ENCODE measurements at regions not wholly inside any gene's neighbourhood (a gene's known extent, or its start where the extent isn't known, plus 50 kb on each side); places are given as distances from the start of the nearest gene placed in this dataset.

DNA sequence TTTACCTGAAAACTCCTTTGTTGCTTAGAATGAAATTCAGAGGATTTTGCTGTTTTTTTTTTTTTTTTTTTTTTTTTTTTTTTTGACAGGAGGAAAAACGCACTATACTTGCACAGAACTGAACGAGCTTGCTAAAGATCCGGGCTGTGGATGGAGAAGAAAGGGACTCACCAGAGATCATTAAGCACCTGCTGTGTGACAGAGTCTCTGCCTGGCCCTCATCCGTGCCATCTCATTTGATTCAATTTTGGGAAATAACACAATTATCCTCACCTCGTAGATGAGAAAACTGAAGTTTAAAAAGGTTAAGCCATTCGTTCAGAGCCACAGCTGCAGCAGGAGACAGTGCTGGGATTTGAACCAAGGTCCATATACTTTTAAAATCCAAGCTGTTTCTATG, 775.4 kb upstream of the ID2 start:
- no peak for DNase-seq

DNA sequence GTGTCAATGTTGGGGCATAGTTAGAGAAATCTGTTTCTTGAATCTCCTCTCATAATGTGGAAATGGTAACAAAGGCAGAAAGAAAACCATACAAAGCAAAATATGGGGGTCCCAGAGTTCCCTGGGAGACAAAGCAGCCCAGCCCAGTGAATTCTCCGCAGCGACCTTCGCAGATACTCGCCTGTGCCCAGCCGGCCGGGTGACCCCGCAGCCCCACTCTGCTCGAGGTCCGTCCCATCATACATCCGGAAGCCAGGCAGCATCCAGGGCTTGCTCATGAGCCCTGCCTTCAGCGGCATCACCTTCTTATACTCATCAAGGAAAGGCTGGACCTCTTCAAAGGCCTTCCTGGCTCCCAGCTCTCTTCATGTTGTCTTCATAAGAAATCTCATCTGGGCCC, 774.8 kb upstream of the ID2 start:
- no peak for DNase-seq

DNA sequence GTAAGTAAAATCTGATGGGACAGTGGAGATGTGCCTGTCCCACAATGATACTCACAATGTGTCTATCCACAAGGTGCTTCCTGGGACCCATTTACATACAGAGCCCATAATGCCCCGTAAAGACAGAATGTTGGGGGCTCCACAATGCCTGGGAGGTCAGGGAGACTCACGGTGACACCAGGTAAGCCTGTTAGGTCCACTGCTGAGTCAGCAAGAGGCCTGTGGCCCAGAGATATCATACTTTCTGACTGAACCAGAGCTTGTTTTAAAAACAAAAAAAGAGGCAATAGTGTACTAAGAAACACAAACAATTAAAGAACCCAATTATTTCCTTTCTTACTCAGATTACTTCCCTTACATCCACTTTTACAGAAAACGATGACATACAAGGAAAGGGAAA, 771.1 kb upstream of the ID2 start:
- no peak for DNase-seq

DNA sequence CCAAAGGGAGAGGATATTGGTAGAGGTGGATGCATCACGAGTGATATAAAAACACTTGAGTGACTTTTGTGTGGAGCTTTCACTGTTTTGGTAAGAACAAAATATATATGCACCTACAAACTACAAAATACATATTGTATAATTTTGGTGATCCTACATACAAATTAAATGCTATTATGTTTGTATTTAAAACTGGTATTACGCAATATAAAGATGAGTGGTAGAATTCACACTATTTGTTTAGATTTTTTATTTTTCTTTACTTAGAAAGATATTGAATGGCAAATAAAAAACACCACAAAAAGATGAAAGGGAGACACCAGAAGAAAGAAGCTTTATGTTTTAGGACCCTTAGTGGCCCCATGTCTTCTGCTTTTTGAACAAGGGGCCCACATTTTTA, 770.7 kb upstream of the ID2 start:
- no peak for DNase-seq

DNA sequence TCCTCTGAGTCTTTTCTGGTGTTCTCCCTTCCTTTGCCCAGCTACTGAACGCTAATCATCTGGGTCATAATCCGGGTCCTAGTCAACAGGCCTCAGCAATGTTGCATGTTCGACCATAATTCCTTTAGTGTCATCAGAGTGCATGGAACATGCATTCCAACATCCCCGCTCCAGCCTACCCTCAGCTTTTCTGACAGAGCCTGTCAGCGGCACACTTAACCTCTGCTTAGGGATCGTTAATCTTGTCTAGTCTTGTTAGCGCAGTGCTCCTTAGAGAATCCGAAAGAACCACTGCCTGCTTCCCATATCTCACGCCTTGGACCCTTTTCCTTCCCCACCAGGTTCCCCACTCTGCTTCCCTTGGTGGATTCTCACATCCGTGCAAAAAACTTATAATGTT, 767.9 kb upstream of the ID2 start:
- no peak for DNase-seq

DNA sequence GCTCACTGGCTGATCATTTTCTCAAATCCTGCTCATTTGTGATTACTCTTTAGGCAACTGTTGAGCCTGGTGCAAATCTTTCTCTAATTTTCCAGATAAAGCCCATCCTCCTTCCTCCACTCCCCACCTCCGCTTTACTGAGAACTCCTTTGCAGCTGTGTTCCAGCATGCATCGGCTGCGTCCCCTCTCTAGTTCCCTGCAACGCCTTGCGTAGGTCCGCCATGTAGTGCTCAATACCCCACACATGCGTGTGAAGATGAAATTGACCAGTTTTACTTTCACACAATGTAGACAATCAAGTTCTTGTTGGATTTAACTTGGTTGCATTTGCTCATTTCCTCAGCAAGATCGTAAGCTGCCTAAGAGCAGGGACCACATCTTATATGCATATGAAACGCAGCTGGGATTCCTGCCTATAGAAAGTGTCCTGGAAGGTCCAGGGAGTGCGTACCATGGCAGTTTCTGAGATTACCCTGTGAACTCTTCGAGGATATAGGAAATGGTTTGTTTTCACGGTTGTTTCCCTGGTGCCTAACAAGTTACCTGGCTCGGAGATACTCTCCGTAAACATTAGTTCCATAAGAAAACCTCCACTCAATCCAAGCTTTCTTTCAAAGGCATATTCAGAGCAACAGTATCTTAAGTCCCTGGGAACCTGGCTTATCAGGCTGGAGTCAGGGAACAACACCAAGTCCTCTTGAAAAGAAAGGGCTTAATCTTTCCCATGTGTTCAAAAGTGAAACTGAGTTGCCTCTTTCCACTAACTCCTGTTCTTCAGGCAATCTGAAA, 766.4 kb upstream of the ID2 start:
- DNase-seq = no peak

DNA sequence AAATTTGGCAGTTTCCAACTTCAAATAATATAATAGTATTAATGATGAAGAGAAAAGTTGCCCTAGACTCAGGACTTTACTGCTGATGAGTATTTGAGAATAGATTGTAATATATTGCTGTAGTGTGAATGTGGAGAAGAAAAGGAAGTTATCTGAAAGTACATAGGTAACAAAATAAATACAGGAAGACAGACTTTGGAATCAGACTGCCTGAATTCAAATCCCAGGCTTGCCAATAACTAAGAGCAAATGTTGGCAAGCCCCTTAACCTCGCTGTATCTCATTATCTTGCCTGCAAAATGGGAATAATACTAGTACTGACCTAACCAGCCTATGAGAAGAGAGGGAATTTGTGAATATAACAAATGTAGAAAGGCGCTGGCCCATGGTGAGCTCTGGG, 765.2 kb upstream of the ID2 start:
- no peak for DNase-seq

DNA sequence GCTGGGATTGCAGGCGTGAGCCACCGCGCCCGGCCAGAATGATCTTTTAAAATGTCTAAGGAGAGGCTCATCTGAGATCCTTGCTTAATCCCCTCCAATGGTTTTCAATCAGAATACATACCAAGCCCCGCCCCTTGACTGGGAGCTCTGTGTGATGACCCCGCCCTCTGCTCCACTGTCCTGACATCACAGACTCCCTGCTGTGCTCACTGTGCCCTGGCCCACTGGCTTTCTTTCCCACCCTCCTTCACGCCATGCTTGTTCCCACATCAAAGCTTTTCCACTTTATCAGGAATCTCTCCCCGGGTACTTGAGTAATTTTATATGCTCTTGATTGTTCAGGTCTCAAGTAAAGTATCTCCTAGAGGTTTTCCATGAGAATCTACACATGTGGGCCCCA, 762.3 kb upstream of the ID2 start:
- no peak for DNase-seq

DNA sequence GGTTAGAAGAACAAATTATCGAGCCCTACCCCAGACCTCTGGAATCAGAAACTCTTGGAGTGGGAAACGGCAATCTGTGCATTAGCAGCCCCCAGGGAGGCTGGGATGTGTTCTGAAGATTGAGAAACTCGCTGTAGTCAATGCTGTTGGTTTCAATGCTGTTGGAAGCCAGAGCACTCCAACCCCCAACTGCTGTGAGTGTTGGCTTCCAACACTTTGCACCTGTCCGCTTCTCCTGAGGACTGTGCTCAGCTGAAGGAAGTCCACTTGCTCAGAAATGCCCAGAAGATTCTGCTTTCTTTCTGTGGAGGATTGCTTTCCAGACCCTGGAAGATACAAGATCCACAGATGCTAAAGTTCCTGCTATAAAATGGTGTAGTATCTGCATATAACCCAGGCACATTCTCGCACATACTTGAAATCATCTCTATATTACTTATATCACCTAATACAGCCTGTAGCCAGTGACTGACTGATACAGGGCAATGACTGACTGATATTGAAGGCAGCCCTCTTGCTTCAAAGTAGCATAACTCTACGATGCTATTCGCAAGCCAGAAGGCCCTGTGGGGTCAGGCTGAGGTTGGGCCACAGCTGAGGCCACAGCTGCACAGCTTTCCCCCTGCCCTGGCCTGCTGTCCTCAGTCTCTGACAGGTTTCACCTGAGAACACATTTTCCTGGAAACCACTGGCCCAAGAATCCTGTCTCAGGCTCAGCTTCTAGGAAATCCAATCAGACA, 757.7 kb upstream of the ID2 start:
- DNase-seq = no peak

DNA sequence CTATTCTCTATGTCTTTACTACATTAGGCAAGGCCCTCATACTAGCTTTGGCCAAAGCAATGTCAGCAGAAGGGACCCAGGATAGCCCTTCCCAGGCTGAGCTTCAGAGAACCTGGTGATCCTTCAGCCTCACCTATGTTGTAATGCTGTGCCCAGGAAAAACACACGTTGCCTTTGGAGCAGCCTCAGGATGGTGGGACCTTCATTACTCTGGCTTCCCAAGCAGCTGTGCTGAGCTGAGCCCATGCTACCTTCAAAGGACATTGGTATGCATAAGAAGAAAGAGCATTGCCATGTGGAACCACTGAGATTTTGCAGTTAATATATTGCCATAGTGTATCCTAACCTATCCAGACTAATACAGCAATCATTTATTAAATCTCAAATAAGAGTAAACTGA, 756.4 kb upstream of the ID2 start:
- DNase-seq = no peak

DNA sequence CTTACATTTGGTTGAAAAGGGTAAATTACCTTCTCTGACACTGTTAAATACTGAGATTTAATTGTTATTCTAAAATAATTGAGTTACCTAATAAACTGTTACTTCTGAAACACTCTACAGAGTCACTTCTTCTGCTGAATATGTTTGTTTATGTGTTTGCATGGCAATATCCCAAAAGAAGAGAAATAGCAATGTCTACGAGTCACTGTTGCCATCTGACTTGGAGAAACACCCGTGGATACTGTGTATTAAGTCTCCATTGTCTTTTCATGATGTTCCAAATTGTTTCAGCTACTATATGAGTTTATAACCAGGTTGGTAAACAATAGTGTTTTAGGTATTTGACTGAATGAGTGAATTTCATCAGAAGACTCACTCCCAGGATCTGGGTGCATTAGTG, 754.2 kb upstream of the ID2 start:
- DNase-seq = no peak

DNA sequence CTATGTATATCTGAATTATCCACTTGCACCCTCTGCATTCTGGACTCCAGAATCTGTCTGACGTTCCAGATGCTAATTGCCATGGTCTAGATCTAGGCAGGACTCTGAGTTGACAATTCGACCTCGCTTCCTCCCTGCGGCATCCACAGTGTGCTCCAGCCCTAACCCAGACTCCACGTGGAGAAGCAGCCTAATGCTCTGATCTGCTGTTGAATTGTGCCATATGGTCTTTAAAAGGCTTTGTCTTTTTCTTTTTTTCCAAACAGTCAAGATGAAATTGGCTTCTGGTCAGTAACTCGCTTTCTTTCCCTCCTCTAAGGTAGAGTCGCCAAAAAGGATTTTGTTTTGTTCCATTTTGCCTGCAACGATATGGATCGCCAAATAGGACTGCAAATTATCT, 752.6 kb upstream of the ID2 start:
- DNase-seq = no peak

DNA sequence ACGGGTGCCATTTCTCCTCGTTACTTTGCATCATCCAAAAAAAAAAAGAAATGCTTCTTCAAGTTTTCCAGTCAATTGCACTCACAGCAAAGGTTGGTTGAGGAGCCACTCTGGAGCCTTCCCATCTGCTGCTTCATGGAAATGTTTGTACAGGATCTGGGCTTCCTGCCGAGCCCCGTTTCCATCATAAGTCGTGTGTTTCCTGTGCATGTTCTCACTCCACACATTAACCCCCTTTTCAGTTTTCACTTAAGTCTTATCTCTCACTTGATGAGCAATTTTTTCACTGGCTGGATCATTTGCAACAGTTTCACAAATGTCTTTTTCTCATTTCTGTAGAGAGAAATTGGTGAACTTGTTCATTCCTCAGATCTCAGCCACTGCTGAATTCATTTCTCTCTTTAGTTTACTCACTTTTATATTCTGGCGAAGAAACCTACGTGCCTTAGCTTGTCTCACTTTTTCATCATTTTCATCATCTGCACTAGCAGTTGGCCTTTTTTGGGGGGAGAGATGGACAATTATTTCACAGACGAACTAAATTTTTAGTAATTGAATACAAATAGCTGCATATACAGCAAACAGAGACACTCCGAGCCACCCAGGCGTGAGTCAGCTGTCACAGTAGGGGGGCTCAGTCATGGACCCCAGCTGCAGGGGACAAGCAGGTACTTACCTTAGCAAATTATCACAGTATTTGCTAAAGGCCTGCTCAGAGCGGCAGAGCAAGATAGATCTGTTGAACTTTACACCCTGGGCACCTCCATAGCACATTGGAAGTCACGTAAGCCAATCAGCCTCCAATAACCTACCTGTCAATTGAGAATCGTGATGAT, 750.8 kb upstream of the ID2 start:
- DNase-seq = no peak

DNA sequence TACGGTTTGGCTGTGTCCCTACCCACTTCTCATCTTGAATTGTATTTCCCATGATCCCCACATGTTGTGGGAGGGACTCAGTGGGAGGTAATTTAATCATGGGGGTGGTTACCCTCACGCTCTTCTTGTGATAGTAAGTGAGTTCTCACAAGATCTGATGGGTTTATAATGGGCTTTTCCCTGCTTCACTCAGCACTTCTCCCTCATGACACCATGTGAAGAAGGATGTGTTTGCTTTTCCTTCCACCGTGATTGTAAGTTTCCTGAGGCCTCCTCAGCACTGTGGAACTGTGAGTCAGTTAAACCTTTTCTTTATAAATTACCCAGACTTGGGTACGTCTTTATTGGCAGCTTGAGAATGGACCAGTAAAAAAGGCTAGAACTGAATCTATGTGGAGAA, 750.0 kb upstream of the ID2 start:
- no peak for DNase-seq

DNA sequence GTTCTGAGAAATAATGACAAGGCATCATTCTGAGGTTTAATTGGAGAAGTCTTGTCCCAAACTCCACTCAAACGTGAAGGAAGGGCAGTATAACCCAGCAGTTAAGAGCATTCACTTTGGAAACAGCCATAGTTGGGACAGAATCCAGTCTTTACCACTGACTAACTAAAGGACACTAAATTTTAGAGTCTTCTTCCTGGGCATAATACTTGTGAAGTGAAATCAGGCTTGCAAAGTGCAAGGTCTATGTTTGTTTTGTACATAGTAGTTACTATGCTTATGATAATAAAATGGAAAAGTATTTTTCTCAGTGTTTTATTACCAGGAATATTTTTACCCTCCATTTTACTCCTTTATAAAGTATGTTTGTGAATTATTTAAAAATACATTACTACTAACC, 748.2 kb upstream of the ID2 start:
- DNase-seq = no peak

DNA sequence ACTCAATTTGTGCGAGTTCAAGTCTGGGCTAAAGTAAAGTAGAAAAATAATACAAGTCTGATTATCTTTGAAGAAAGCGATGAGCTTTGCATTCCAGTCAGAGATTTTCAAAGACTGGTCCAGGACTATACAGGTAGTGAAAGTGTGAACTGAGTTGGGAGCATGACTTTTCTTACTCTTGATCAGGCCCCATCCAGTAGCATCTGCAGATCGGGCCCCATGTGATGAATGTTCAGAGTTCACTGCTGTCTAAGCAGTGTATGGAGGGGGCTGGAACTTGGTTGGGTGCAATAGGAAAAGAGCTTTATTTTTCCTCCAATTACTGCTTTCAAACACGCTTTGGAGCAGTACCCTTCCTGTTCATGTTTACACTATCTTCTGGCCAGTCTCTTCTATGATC, 747.4 kb upstream of the ID2 start:
- DNase-seq = no peak

DNA sequence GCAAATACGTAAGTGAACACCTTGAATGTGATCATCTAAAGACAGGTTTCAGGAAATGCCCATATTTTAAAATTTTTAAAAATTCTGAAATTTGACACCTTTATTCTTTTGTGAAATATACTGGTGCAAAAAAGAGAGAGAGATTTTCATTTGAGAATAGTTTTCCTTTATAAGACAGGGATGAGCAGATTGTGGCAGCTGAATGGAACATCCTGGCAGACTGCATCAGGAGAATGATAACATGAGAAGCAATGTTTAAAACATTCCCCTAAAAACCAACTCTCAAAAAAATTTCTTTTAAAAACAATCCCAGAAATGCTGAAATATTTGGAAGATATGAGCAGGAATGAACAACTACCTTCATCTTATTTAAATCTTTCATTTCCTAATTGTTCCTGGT, 744.8 kb upstream of the ID2 start:
- DNase-seq = no peak

DNA sequence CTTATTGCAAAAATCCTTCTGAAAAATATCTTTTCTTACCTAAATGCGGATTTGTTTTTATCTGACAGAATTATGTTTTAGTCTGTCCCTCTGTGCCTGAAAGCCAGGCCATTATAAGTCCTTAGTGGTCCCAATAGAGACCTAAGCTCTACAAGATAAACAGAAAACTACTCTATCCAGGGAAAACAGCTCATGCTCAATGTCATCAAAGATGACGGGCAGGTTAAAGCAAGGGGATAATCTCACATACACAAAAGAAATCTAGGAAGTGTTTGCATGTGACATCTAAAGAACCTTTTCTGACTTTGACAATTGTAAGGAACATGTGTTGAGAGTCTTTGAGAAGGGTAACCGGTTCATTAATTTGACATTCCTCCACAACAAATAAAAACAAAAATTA, 741.1 kb upstream of the ID2 start:
- no peak for DNase-seq

DNA sequence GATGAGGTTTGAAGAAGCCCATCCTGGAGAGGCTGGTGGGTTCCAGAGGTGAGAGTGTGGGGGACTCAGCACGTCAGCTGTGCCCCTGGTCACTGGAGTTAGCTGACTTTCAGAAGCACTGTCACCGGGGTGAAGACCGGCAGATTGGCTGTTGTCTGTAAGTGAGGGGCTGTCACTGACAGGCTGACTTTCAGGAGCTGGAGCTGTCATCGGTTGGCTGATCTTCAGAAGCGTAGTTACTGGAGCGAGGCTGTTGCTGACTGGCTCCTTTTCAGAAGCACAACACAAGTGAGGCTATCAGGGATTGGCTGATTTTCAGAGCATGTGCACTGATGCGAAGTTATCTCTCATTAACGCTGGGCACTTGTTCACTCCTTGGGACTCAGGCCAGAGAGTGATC, 738.4 kb upstream of the ID2 start:
- no peak for DNase-seq

DNA sequence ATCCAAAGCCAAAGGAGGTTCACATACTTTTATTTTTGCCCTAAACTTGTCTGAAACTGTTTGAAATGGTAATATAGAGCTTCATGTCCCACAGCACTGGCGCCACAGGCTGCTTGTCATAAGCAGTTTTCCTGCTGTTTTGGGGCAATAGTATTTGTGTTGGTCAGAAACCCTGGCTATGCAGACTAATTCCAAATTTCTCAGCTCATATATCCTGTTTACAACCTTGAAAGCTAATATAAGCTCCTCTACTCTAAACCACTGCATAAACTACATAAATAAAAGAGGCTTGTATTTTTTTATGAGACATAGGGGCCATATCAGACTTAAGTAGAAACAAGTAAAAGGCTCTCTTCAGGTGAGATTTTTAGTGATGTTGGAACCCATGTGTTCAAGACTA, 736.8 kb upstream of the ID2 start:
- DNase-seq = no peak

DNA sequence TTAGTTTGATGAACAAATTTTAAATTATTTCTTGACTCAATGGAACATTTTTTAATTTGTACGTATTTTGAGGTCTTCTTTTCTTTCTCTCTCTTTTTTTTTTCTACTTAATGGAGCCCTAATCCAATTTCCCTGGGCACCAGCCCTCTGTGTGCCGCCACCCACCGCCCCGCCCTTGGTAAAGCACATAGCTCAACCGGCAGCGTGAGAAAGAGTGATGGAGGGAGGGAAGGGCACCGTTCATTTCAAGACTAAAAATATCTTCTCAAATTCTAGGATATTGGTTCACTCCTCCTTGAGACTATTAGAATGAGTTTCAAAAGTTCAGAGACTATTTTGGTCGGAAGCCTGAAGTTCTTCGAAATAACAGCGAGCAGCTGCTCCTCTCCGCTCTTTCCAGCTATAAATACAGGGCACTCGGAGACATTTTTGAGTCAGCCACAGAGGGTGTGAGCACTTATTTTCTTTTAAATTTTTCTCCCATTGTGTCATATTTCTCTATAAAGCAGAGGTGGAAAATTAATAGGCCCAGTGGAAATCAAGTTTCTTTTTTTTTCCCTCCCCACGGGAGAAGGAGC, 731.7 kb upstream of the ID2 start:
- no peak for DNase-seq

DNA sequence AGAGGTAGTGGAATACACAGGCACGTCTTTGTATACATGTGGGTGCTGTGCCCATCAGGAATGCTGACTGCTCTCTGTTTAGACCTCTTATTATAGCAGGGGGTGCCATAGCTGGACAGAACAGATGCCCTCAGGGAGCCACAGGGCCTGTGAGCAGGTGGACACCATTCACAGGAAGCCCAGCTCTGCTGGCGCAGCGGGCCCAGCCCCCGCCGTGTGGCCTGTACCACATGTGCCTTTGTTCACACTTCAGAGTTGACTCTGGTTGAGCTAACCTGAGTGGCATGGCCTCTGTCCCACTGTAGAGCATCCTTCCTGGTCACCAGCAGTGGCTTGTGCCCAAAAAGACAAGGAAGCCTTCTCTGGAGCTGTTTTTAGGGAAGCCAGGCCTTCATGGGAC, 730.9 kb upstream of the ID2 start:
- no peak for DNase-seq

DNA sequence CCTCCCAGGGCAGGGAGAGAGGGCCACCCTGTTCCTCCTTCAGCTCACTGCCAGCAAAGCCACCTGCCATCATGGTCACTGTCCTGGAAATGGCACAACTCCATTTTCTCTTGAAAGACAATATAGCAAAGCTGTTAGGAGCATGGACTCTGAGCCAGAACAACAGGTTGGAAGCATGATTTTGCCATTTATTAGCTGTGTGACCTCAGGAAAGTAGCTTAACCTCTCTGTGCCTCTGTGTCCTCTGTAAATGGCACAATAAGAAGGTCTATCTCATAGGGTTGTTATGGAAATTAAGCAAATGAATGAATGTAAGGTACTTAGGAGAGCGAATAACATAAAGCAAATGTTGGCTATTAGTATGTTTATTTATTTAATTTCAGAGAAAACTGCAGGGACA, 730.4 kb upstream of the ID2 start:
- no peak for DNase-seq
